Osteocyte (in vitro differentiated cells): ENCODE measurements at regions not wholly inside any gene's neighbourhood (a gene's known extent, or its start where the extent isn't known, plus 50 kb on each side); places are given as distances from the start of the nearest gene placed in this dataset.
A peak's percentile ranks its signal among the peaks of the same experiment; 100 is the strongest.

Experiments
- DNase-seq: peaks from one replicate; pipeline ENCODE4 v3.0.0; 2021; ENCODE audit warnings: mixed read lengths; ENCODE audit not compliant: unreplicated experiment; ENCODE audit errors: extremely low spot score
- H3K27ac Mint-ChIP-seq: one replicate; pipeline ENCODE4 v1.8.0; 2021; ENCODE audit warnings: mild to moderate bottlenecking, mixed read lengths; ENCODE audit not compliant: unreplicated experiment
- H3K27me3 Mint-ChIP-seq: one replicate; pipeline ENCODE4 v1.8.0; 2021; ENCODE audit warnings: mixed read lengths; ENCODE audit not compliant: unreplicated experiment
- H3K36me3 Mint-ChIP-seq: one replicate; pipeline ENCODE4 v1.8.0; 2021; ENCODE audit warnings: mixed read lengths; ENCODE audit not compliant: unreplicated experiment
- H3K4me1 Mint-ChIP-seq: one replicate; pipeline ENCODE4 v1.8.0; 2021; ENCODE audit warnings: mixed read lengths; ENCODE audit not compliant: unreplicated experiment
- H3K4me3 Mint-ChIP-seq: one replicate; pipeline ENCODE4 v1.8.0; 2021; ENCODE audit warnings: mild to moderate bottlenecking, moderate library complexity, mixed read lengths; ENCODE audit not compliant: unreplicated experiment
- H3K9me3 Mint-ChIP-seq: one replicate; pipeline ENCODE4 v1.8.0; 2021; ENCODE audit warnings: mixed read lengths; ENCODE audit not compliant: unreplicated experiment
- CTCF ChIP-seq: fragments of 200-600 bp; sonication (generic); IDR thresholded peaks from 2 replicates; pipeline ENCODE4 v1.5.0; 2021; ENCODE audit warnings: antibody characterized with exemption, mild to moderate bottlenecking, moderate library complexity

GRCh38 chr3:176909044-176909443 lies 288.2 kb downstream of the TBL1XR1 start:
- no peak for DNase-seq
- Mint-ChIP-seq H3K9me3 (no peaks in the 10 kb centered on the region), H3K27ac (no peak overlapping the region), H3K4me1 (peaks cover 33% of the 10 kb centered on the region), H3K36me3 (no peaks in the 10 kb centered on the region), H3K27me3 (no peaks in the 10 kb centered on the region), H3K4me3 (no peak overlapping the region)
- TF ChIP-seq CTCF: no peak

- Mint-ChIP-seq H3K9me3 (no peaks in the 10 kb centered on the region), H3K4me3 (no peak overlapping the region), H3K27me3 (peaks cover 2% of the 10 kb centered on the region), H3K27ac (peak overlapping the region; percentile 82), H3K36me3 (no peaks in the 10 kb centered on the region), H3K4me1 (peaks cover 33% of the 10 kb centered on the region)
- no peak for DNase-seq
- TF ChIP-seq CTCF: no peak
These were observed 291.0 kb downstream of the TBL1XR1 start for GRCh38 chr3:176906046-176906905.

- Mint-ChIP-seq H3K4me1 (peaks cover 33% of the 10 kb centered on the region), H3K4me3 (no peak overlapping the region), H3K27me3 (peaks cover 4% of the 10 kb centered on the region), H3K36me3 (no peaks in the 10 kb centered on the region), H3K9me3 (no peaks in the 10 kb centered on the region), H3K27ac (no peak overlapping the region)
- no peak for TF ChIP-seq CTCF
- no peak for DNase-seq
These were observed 292.0 kb downstream of the TBL1XR1 start for GRCh38 chr3:176905331-176905730.

- no peaks in the 10 kb centered on the region for H3K9me3 Mint-ChIP-seq
- no peak overlapping the region for H3K4me3 Mint-ChIP-seq
- DNase-seq: no peak
- TF ChIP-seq CTCF: no peak
- peaks cover 33% of the 10 kb centered on the region for H3K4me1 Mint-ChIP-seq
- peaks cover 9% of the 10 kb centered on the region for H3K27me3 Mint-ChIP-seq
- H3K36me3 Mint-ChIP-seq: no peaks in the 10 kb centered on the region
- H3K27ac Mint-ChIP-seq: no peak overlapping the region
These were observed 292.8 kb downstream of the TBL1XR1 start for GRCh38 chr3:176904506-176904905.

- no peak for TF ChIP-seq CTCF
- Mint-ChIP-seq H3K27ac (no peak overlapping the region), H3K4me3 (no peak overlapping the region), H3K27me3 (peaks cover 31% of the 10 kb centered on the region), H3K36me3 (no peaks in the 10 kb centered on the region), H3K9me3 (peaks cover 15% of the 10 kb centered on the region), H3K4me1 (no peaks in the 10 kb centered on the region)
- no peak for DNase-seq
These were observed 300.6 kb downstream of the TBL1XR1 start for GRCh38 chr3:176896640-176897039.
